GM10248 (cell line): ENCODE measurements at regions not wholly inside any gene's neighbourhood (a gene's known extent, or its start where the extent isn't known, plus 50 kb on each side); places are given as distances from the start of the nearest gene placed in this dataset.

Experiments used
- CTCF ChIA-PET: fragments of 300-600 bp; sonication (Branson Sonifier 250); formaldehyde crosslinking; extraction: SDS; loops from one replicate; lab custom pipeline; 2021; ENCODE audit warnings: antibody characterized with exemption; lab: Yijun Ruan, JAX
- POLR2A ChIA-PET: fragments of 350-650 bp; sonication (Branson Sonifier 250); formaldehyde crosslinking; extraction: SDS; loops from one replicate; lab custom pipeline; 2020; ENCODE audit warnings: antibody characterized with exemption; lab: Yijun Ruan, JAX
- DNase-seq: peaks from one replicate; pipeline ENCODE4 v3.0.0; 2012; ENCODE audit errors: extremely low spot score
- TF ChIP-seq, protein P1 (sequence below): IDR thresholded peaks from 2 replicates; pipeline ENCODE4 v1.5.1; 2012; ENCODE audit warnings: mild to moderate bottlenecking, low read depth; ENCODE audit errors: extremely low read depth, missing control alignments, control extremely low read depth

DNA sequence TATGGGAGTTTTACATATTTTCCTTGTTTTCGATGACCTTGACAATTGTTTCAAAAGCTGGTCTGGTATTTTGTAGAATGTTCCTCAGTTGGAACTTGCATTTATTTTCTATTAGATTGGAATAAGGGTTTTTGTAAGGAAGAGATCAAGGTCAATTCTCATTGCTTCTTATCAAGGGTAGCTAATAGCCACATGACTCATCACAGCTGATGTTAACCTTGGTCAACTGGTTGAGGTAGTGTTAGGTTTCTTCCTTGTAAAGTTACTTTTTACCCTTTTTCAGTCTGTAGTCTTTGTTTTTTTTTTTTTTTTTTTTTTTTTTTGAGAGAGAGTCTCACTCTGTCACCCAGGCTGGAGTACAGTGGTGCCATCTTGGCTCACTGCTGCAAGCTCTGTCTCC is 257.2 kb downstream of the SNCA start:
- ChIA-PET POLR2A (no interaction called here), CTCF (no interaction called here)
- TF ChIP-seq, protein P1, sequence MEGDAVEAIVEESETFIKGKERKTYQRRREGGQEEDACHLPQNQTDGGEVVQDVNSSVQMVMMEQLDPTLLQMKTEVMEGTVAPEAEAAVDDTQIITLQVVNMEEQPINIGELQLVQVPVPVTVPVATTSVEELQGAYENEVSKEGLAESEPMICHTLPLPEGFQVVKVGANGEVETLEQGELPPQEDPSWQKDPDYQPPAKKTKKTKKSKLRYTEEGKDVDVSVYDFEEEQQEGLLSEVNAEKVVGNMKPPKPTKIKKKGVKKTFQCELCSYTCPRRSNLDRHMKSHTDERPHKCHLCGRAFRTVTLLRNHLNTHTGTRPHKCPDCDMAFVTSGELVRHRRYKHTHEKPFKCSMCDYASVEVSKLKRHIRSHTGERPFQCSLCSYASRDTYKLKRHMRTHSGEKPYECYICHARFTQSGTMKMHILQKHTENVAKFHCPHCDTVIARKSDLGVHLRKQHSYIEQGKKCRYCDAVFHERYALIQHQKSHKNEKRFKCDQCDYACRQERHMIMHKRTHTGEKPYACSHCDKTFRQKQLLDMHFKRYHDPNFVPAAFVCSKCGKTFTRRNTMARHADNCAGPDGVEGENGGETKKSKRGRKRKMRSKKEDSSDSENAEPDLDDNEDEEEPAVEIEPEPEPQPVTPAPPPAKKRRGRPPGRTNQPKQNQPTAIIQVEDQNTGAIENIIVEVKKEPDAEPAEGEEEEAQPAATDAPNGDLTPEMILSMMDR = no peak
- DNase-seq = no peak

GRCh38 chr4:89576246-89576645 is 260.7 kb downstream of the SNCA start:
- TF ChIP-seq, protein P1 = no peak
- no peak for DNase-seq
- ChIA-PET POLR2A (no interaction called here), CTCF (no interaction called here)

GRCh38 chr4:89575840-89576239 is 261.1 kb downstream of the SNCA start:
- DNase-seq = no peak
- CTCF ChIA-PET = no interaction called here
- POLR2A ChIA-PET = no interaction called here
- TF ChIP-seq, protein P1 = no peak

DNA sequence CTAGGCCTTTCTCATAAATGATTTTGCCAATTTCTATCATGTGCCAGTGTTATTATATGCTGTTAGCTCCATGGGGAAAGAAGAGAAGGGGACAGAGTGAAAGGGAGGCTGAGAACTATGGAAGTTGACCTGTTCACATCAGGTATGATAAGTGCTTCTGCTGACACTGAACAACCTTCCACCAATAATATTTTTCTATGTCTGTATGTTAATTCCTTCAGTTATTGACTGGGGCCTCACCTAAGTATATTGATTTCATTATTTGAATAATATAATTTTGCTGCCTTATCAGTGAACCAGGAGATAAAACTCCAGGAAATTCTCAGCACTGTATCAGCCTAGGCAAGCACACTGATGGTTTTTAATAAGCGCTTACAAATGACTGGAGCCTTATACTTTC is 262.8 kb downstream of the SNCA start:
- TF ChIP-seq, protein P1 = no peak
- DNase-seq = no peak
- ChIA-PET CTCF (no interaction called here), POLR2A (no interaction called here)

DNA sequence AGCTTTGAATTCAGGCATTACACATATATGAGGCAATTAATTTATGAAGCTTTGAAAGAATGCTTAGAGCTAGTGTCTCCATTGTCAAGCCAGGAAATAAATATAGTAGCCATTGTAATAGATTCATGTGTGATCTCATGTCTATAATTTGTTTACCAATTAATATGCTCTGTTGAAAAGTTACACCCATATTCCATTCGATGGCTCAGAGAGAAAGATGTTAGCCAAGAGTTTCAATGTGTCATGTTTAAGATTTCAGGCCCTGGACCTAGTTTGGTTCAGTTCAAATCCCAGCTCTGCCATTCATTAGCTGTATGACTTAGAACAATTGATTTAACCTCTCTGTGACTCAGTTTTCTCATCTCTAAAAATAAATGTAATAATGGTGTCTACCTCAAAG is 263.3 kb downstream of the SNCA start:
- CTCF ChIA-PET = no interaction called here
- POLR2A ChIA-PET = no interaction called here
- DNase-seq = no peak
- TF ChIP-seq, protein P1 = no peak

DNA sequence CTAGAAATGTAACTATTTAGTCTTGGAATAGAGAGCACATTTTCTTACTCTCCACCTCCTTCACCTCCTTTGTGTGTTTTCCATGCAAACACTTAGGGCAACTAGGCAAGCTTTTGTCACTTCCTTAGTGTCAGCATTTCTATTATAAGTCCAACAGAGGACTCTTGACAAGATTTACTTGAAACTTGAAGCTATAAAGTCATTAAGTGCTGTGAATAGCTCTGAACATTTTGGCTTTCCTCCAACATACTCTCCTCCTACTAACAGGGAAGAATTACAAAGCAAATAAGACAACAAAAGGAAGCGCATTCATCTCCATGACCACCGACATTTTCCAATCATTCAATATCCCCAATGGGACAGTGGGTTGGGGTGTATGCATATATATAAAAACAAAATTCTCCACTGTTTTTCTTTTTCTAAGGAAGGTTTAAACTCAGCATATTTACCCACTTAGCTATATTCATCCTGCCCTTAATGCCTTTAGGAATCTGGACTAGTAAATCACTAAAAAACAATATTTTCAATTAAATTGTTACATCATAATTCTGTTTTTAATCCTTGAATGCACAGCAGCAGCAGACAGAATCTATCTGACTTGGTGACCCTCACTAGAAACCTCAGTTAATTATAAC is 264.6 kb downstream of the SNCA start:
- CTCF ChIA-PET = interaction anchor here (0.7 to 1.4 kb wide), 2 partner anchors 23 to 90 kb away, joined by 3 to 4 read pairs; no protein-coding TSS in a partner anchor
- POLR2A ChIA-PET = no interaction called here
- TF ChIP-seq, protein P1 = no peak
- DNase-seq = no peak

GRCh38 chr4:89570931-89571330 is 263.3 kb upstream of the GPRIN3 start:
- no peak for DNase-seq
- POLR2A ChIA-PET = no interaction called here
- CTCF ChIA-PET = no interaction called here
- TF ChIP-seq, protein P1 = no peak
